Spleen (tissue), 11 donors: ENCODE measurements at regions not wholly inside any gene's neighbourhood (a gene's known extent, or its start where the extent isn't known, plus 50 kb on each side); places are given as distances from the start of the nearest gene placed in this dataset.

Experiments
- DNase-seq: peaks from one replicate; pipeline ENCODE4 v3.0.0-alpha.2; 2020
- H3K27ac ChIP-seq, 8 donors: fragments of 200-600 bp; sonication (generic) in 7 of 8; 1 replicate in 4 of 8; 2 replicates in 4 of 8; pipeline versions ENCODE4 v1.5.0 to v1.8.0; 2016 to 2021; ENCODE audit warnings: inconsistent platforms in 4 of 8, mild to moderate bottlenecking in 4 of 8, moderate library complexity in 1 of 8
- H3K27me3 ChIP-seq, 7 donors: fragments of 200-600 bp; sonication (generic) in 6 of 7; replicated peaks in 1 of 7; 1 replicate in 4 of 7; 2 replicates in 3 of 7; pipeline versions ENCODE4 v1.5.0 to v1.8.0; 2016 to 2021; ENCODE audit warnings: inconsistent platforms in 3 of 7, mild to moderate bottlenecking in 1 of 7
- H3K36me3 ChIP-seq, 6 donors: fragments of 200-600 bp; sonication (generic) in 5 of 6; 1 replicate in 4 of 6; 2 replicates in 2 of 6; pipeline versions ENCODE4 v1.5.0 to v1.8.0; 2016 to 2021; ENCODE audit warnings: inconsistent platforms in 2 of 6
- H3K4me1 ChIP-seq, 6 donors: fragments of 200-600 bp; sonication (generic) in 5 of 6; 1 replicate in 3 of 6; 2 replicates in 3 of 6; pipeline versions ENCODE4 v1.5.0 to v1.8.0; 2016 to 2021; ENCODE audit warnings: inconsistent platforms in 3 of 6
- H3K4me3 ChIP-seq, 8 donors: fragments of 200-600 bp; sonication (generic) in 7 of 8; 1 replicate in 4 of 8; 2 replicates in 4 of 8; pipeline versions ENCODE4 v1.5.0 to v1.8.0; 2016 to 2021; ENCODE audit warnings: inconsistent platforms in 4 of 8, mild to moderate bottlenecking in 4 of 8, moderate library complexity in 2 of 8
- H3K9me3 ChIP-seq, 8 donors: fragments of 200-600 bp; sonication (generic) in 7 of 8; 1 replicate in 4 of 8; 2 replicates in 4 of 8; pipeline versions ENCODE4 v1.5.0 to v1.8.0; 2016 to 2021; ENCODE audit warnings: inconsistent platforms in 4 of 8
- CTCF ChIP-seq, 11 experiments: fragments of 200-600 bp in 7 of 11; fragments of 450-650 bp in 4 of 11; sonication (generic) in 4 of 11; IDR thresholded peaks in 8 of 11; conservative IDR thresholded peaks in 3 of 11; 1 replicate in 7 of 11; 2 replicates in 4 of 11; pipeline versions ENCODE4 v1.4.0 to v1.8.0; 2016 to 2021; ENCODE audit warnings: antibody characterized with exemption in 11 of 11, inconsistent platforms in 4 of 11, mild to moderate bottlenecking in 1 of 11
- POLR2A ChIP-seq, 3 donors: fragments of 450-650 bp; IDR thresholded peaks; one replicate each; pipeline ENCODE4 v1.5.1; 2017; ENCODE audit warnings: antibody characterized with exemption in 3 of 3, mild to moderate bottlenecking in 1 of 3
- POLR2AphosphoS5 ChIP-seq, 3 donors: sonication (generic); formaldehyde crosslinking; IDR thresholded peaks; one replicate each; pipeline ENCODE4 v1.5.1; 2017; ENCODE audit warnings: antibody characterized with exemption in 3 of 3
- WGBS, 5 donors: extraction: QIAGEN DNeasy Blood & Tissue Kit in 3 of 5; methylation state at CpG; one replicate each; pipeline versions ENCODE4 v1.1.5 to v1.1.7; 2013 to 2018; 5-methylcytosine and 5-hydroxymethylcytosine counted together
- intact Hi-C: fragments of 100-400 bp; cut with DNase I; formaldehyde crosslinking; loops from one replicate; pipeline ENCODE4 v1.15.0; 2023; ENCODE audit warnings: low total_unique reads
- donor health status: healthy with polysubstance abuse.
- donor health status: DM: no; HTN: no; CAD: no; lungs with moderate emphysema.
- donor health status: DM: no; HTN: no; CAD: no.
- donor health status: Bipolar disorder and iron deficiency.
- donor health status: healthy.
- donor health status: DM: no; HTN: no; CAD: no.
- donor health status: DM: yes; HTN: yes; CAD: no.

- 95 to 98% (median 97%) methylated on average over 35 to 41 of the region's 41 CpGs for WGBS, 5 donors
- H3K9me3 ChIP-seq: peaks cover 0 to 5% (median 0%) of the 10 kb centered on the region in 8 donors
- no peaks in the 10 kb centered on the region for H3K36me3 ChIP-seq
- H3K27ac ChIP-seq: no peak overlapping the region
- intact Hi-C loops: no loop called here
- H3K4me3 ChIP-seq: no peak overlapping the region
- no peaks in the 10 kb centered on the region for H3K4me1 ChIP-seq
- TF ChIP-seq POLR2AphosphoS5 (IDR thresholded peaks at IDR 0.05) (no peak), CTCF (IDR thresholded peaks at IDR 0.05 in 8 of 11, conservative IDR thresholded peaks at IDR 0.05 in 3 of 11) (no peak), POLR2A (IDR thresholded peaks at IDR 0.05) (no peak)
- H3K27me3 ChIP-seq: peaks cover 0 to 66% (median 4%) of the 10 kb centered on the region in 7 donors
- DNase-seq: peak; percentile 41
These were observed 90.2 kb upstream of the RPL38 start for GRCh38 chr17:74113326-74113725.

DNA sequence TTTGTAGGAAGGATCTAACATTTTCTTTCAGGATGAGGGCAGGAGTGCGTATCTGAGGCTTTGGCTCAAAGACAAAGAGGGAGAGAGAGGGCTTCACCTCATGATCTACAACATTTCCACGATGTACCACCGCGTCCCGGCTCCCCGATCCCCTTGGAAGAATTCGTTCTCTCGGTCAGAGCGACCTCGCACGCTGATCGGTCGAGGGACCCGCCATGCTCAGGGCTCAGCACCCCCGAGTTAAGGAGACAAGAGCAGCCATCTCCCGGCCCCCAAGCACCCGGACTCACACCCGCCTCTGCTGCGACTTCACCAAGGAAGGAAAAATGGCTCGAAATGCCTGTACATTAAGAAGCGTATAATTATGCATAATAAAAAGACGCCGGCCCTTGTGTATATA lies 89.5 kb upstream of the RPL38 start:
- Histone ChIP-seq H3K36me3 (no peaks in the 10 kb centered on the region), H3K9me3 (peaks cover 0 to 5% (median 0%) of the 10 kb centered on the region in 8 donors), H3K4me1 (no peaks in the 10 kb centered on the region), H3K27ac (no peak overlapping the region), H3K27me3 (peaks cover 0 to 68% (median 4%) of the 10 kb centered on the region in 7 donors), H3K4me3 (no peak overlapping the region)
- TF ChIP-seq POLR2A (IDR thresholded peaks at IDR 0.05) (no peak), CTCF (IDR thresholded peaks at IDR 0.05 in 8 of 11, conservative IDR thresholded peaks at IDR 0.05 in 3 of 11) (no peak), POLR2AphosphoS5 (IDR thresholded peaks at IDR 0.05) (no peak)
- DNase-seq: peak; percentile 58
- intact Hi-C loops: no loop called here
- WGBS, 5 donors: 71 to 87% (median 80%) methylated on average over 23 of the region's 23 CpGs

DNA sequence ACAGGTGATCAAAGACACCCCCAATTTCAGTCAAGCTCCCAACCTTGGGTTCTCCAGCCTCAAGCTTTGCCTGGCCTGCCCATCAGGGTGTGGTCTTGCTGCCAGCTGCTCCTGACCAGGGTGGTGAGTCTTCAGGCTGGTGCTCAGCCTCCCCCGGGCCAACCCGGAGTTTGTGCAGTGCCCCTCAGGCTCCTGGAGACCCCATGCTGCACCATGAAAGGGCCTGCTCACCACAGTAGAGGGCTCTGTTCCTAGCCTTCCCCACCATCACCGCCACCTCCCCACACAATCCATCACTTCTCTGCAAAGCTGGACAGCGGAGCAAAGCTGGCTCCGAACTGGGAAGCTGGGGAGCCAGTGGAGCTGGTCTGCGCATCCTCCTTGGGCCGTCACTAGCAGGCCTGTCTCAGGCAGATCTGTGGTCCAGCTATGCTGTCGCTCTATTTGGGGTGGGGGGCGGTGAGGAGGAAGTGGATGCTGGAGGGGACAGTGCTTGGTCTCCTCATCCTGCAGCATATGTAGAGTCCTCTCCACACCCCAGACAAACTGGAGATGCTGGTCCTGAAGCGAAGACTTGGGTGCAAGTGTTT lies 88.5 kb upstream of the RPL38 start:
- intact Hi-C loops: no loop called here
- DNase-seq: peak; percentile 50
- WGBS, 5 donors: 74 to 86% (median 81%) methylated on average over 7 to 10 of the region's 10 CpGs

More for the DNA sequence above, 88.5 kb upstream of the RPL38 start:
- Histone ChIP-seq H3K36me3 (no peaks in the 10 kb centered on the region), H3K9me3 (peaks cover 0 to 5% (median 0%) of the 10 kb centered on the region in 8 donors), H3K4me1 (no peaks in the 10 kb centered on the region), H3K27me3 (peaks cover 0 to 71% (median 4%) of the 10 kb centered on the region in 7 donors), H3K4me3 (no peak overlapping the region), H3K27ac (no peak overlapping the region)
- TF ChIP-seq POLR2AphosphoS5 (IDR thresholded peaks at IDR 0.05): no peak
- TF ChIP-seq POLR2A (IDR thresholded peaks at IDR 0.05): no peak
- no peak for TF ChIP-seq CTCF (IDR thresholded peaks at IDR 0.05 in 8 of 11, conservative IDR thresholded peaks at IDR 0.05 in 3 of 11)
